HG03095 (cell line): ENCODE measurements at regions not wholly inside any gene's neighbourhood (a gene's known extent, or its start where the extent isn't known, plus 50 kb on each side); places are given as distances from the start of the nearest gene placed in this dataset.
A peak's percentile ranks its signal among the peaks of the same experiment; 100 is the strongest.
"Not testable (repeated sequence)": the region's sequence is repeated elsewhere in the genome, so short reads cannot be mapped to it uniquely, and the experiment has no call there.

Experiments used
- ATAC-seq: cut with Tn5 transposase; IDR thresholded peaks from one replicate; pipeline ENCODE4 v1.9.1; 2021; ENCODE audit warnings: moderate library complexity; ENCODE audit not compliant: unreplicated experiment

DNA sequence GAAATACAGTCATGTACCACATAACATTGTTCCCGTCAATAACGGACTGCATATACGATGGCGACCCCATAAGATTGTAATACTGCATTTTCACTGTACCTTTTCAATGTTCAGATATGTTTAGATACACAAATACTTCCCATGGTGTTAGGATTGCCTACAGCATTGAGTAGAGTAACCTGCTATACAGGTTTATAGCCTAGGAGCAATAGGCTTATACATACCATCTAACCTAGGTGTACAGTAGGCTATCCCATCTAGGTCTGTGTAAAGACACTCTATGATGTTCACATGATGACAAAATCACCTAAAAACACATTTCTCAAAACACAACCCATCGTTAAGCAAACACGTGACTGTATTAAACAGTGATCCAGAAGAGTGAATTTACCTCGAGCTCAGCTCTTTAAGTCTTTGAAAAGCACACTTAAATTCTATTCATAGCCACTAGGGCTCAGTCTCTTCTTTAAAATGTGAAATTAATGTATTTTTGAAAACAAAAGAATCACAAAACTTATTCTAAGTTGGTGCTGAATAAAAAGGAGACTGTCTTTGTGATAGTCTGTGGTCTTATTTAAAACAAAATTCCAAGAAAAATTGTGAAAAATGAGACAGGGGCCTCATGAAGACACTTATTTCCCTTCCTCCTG is 239.1 kb upstream of the ARID2 start:
- no peak for ATAC-seq

- ATAC-seq, result no peak
These were observed 235.2 kb upstream of the ARID2 start for GRCh38 chr12:45494279-45494678.

- ATAC-seq, result no peak
These were observed 230.9 kb upstream of the ARID2 start for GRCh38 chr12:45498645-45499044.

- no peak for ATAC-seq
These were observed 226.9 kb upstream of the ARID2 start for GRCh38 chr12:45502481-45503128.

DNA sequence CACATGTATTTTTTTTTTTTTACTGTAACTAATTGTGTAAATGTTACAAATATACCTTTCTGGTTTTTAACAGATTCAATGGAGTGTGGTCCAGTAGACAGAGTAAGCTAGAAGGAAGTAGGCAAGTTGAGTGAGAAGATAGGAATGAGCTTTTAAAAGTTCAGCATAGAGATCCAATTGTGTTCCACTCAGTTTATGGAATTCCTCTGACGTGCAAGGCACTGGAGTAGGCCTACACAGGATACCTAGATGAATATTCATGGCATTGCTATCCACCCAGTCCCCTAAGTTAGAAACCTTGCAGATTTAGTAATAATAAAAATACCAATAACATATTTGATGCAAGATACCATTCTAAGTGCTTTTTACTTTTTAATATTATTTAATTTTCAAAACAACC is 225.6 kb upstream of the ARID2 start:
- no peak for ATAC-seq

DNA sequence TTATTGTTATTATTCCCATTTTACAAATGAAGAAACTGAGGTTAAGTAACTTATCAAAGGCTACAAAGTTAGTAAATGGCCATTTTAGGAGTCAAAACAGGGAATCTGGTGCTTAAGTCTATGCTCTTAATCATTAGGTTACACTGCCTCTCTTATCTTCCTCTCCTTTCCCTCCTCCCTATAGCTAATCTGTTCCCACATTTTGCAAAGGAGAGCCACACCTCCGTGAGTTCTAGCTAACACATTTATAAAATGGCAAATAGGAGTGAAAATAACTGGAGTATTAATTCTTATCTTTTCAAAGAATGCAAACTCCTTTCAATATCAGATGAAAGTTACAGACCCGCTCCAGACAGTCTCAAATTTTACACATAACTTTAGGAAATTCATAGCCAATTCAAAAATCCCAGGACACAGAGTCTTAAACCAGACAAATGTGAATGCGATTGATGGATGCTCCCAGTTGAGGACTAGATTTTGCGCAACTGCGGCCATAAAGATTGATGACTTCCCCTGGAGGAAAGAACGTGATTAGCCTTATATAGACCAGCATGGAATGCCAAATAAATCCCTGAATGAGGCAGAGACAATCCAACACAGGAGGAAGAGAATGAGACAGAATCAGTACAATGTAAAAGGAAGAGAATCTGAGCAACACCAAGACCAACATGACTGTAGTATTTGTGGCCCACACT is 225.0 kb upstream of the ARID2 start:
- no peak for ATAC-seq

DNA sequence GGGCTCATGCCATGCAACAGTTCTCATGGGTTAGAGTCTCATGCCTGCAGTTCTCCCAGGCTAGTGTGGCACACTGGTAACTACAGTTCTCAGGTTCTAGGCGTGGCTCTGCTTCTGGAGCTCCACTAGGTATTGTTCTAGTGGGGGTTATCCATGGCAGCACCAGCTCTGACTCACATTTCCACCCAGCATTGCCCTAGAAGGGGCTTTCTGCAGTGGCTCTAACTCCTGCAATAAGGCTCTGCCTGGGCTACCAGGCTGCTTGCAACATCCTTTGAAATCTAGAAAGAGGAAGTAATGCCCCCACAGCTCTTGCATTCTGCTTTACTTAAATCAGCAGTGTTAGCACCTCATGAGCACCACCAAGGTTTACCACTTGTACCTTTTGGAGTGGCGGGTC is 220.3 kb upstream of the ARID2 start:
- ATAC-seq, result peak; percentile 49

GRCh38 chr12:45509621-45510020 is 219.9 kb upstream of the ARID2 start:
- no peak for ATAC-seq

GRCh38 chr12:45517381-45517780 is 212.1 kb upstream of the ARID2 start:
- no peak for ATAC-seq

DNA sequence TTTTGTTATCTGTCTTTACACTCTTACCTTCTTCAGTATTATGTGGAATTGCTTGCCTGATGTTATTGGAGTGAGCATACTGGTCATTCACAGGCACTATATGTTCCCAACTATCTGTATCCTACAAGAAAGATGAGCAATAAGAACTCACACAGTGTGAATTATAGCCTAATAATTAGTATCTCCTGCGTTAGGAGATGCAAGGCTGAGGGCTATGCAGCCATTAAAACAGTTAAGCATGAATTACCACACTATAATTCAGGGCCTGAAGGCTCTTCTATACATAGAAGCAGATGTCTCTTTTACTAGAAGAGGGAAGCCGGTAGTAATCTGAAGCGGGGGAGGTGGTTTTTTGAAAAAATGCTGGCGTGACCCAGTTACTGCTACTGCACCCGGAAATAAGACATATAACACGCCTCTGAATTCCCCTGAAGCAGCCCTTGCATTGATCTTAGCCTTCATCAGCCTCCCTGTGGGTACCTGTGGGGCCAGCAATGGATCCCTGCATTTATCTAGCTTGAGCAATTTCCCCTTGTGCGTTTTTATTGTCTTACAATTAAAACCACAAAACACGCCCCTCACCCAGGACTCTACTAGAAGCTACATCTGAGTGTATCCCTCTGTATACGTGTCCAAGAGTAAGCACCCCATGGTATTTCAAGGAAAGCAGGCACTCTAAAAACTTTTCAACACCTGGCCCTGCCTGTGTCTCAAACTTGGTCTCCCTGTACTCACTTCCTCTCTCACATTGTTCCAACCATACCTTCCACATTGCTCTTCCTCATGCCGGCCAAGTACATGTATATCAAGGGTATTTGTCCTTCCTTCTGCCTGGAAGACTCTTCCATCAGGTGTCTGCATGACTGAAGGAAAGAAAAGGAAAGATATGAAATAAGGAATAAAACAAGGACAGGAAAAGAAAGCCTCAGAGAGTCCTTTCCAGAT is 210.9 kb upstream of the ARID2 start:
- no peak for ATAC-seq

DNA sequence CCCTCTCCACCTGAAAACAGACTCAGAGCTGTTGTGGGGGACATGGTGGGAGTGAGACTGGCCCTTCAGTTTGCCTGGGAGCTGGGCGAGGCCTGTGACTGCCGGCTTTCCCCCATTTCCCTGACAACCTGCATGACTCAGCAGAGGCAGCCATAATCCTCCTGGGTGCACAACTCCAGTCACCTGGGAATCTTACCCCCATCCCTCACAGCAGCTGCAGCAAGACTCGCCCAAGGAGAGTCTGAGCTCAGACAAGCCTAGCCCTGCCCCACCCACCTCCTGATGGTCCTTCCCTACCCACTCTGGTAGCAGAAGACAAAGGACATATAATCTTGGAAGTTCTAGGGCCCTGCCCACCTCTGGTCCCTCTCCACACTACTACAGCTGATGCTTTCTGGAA is 207.3 kb upstream of the ARID2 start:
- ATAC-seq, result no peak

DNA sequence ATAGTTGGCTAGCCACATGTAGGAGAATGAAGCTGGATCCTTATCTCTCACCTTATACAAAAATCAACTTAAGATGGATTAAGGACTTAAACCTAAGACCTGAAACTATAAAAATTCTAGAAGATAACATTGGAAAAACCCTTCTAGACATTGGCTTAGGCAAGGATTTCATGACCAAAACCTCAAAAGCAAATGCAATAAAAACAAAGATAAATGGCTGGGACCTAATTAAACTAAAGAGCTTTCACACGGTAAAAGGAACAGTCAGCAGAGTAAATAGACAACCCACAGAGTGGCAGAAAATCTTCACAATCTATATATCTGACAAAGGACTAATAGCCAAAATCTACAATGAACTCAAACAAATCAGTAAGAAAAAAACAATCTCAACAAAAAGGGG is 202.7 kb upstream of the ARID2 start:
- not testable (repeated sequence) for ATAC-seq

DNA sequence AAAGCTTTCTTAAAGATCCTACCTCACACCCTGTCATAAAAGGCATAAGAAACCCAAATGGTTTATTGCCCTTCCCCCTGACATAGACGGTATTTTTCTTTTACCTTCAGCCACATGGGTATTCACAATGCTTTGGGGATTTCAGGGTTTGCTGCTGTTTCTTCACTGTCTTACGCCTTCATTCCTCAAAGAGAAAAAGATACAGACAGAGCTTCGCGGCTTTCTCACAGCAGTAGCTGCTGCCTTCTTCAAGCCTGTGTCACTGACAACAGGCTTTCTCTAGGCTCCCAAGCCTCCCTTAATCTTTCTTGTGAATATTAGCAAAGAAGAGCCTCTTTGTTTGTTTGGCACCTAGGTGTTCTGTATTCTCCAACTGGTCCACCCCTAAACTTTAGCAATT is 197.4 kb upstream of the ARID2 start:
- no peak for ATAC-seq

DNA sequence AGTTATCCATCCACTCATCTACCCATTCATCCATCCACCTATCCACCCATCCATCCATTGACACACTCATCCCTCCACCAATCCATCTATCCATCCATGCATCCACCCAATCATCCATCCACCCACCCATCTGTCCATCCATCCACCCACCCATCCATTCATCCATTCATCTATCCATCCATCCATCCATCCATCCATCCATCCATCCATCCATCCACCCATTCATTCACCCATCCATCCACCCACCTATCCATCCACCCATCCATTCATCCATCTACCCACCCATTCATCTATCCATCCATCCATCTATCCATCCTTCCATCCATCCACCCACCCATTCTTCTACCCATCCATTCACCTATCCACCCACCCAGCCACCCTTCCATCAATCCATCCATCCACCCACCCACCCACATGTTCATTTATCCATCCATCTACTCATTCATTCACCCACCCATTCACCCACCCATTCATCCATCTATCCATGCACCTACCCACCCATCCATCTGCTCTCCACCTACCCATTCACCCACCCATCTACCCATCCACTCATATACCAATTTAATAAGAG is 193.8 kb upstream of the ARID2 start:
- ATAC-seq, result no peak

- no peak for ATAC-seq
These were observed 193.2 kb upstream of the ARID2 start for GRCh38 chr12:45536284-45536683.

DNA sequence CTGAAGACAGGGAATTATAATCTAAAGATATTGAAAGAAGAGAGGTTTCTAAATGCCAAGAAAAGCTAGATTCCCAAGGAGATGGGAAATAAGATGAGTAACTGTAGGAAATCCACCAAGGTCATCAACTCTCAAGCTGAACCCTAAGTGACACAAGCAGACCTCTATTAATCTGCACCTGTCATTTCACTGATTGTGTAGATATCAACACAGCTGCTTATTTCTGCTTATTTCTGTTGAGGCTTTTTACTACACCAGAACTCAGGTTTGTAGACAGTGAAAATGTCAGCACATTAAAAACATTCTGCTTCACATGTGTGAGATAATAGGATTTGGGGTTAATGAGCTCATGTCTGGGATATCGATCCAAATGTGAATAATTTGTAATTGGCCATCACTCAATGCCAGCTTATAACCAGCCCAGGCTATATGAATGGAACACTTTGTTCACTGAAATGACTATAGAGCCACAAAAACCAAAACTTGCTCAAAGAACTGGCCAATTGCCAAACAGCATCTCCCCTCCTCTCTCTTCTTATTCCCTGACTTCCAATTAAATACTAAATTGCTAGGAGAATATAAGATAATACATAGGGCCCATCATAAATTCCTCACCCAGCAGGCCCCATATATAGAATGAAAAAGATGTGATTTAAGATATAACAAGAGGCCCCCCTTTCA is 188.7 kb upstream of the ARID2 start:
- ATAC-seq, result no peak

- peak; percentile 91 for ATAC-seq
These were observed 185.6 kb upstream of the ARID2 start for GRCh38 chr12:45543887-45544286.

DNA sequence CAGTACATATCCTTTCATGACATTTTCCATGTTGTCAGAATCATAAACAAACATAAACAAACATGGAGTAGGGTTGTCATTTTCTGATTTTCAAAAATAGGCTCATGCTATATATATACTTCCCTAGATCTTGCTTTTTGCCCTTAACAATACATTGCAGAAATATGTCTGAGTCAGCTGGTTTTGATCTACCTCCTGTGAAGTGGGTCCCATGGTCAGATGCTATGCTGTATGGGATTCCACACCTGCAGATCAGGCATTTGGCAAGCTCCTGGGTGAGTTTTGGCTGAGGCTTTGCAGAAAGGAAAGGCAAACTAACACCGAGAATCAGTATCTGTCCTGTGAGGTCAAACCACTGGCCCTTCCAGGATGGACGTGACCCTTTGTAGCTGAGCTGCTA is 183.0 kb upstream of the ARID2 start:
- no peak for ATAC-seq

- no peak for ATAC-seq
These were observed 182.4 kb upstream of the ARID2 start for GRCh38 chr12:45547132-45547531.

- ATAC-seq, result no peak
These were observed 181.7 kb upstream of the ARID2 start for GRCh38 chr12:45547822-45548221.
